Left ventricle myocardium inferior (tissue), 1 donor: ENCODE measurements at regions not wholly inside any gene's neighbourhood (a gene's known extent, or its start where the extent isn't known, plus 50 kb on each side); places are given as distances from the start of the nearest gene placed in this dataset.

ENCODE experiments used
- DNase-seq: peaks from one replicate; pipeline ENCODE4 v3.0.0-alpha.2; 2020
- H3K27ac ChIP-seq: fragments of 200-600 bp; replicated peaks from 2 replicates; pipeline ENCODE4 v1.8.0; 2021
- H3K27me3 ChIP-seq: fragments of 200-600 bp; 2 replicates; pipeline ENCODE4 v1.8.0; 2021; ENCODE audit warnings: low read depth
- H3K36me3 ChIP-seq: fragments of 200-600 bp; 2 replicates; pipeline ENCODE4 v1.8.0; 2021
- H3K4me1 ChIP-seq: fragments of 200-600 bp; 2 replicates; pipeline ENCODE4 v1.8.0; 2021
- H3K4me3 ChIP-seq: fragments of 200-600 bp; 2 replicates; pipeline ENCODE4 v1.8.0; 2021; ENCODE audit warnings: mild to moderate bottlenecking, moderate library complexity
- H3K9me3 ChIP-seq: fragments of 200-600 bp; replicated peaks from 2 replicates; pipeline ENCODE4 v1.8.0; 2021
- CTCF ChIP-seq: fragments of 200-600 bp; IDR thresholded peaks from 2 replicates; pipeline ENCODE4 v1.8.0; 2021; ENCODE audit warnings: antibody characterized with exemption, mild to moderate bottlenecking, borderline replicate concordance
- intact Hi-C: fragments of 100-400 bp; cut with micrococcal nuclease; formaldehyde crosslinking; loops from one replicate; pipeline ENCODE4 v1.11.0; 2022
- donor health status: DM: no; HTN: yes; CAD: no; lungs with severe emphysema.

- no peak overlapping the region for H3K27ac ChIP-seq
- no peak for DNase-seq
- no peaks in the 10 kb centered on the region for H3K27me3 ChIP-seq
- H3K4me1 ChIP-seq, result no peaks in the 10 kb centered on the region
- H3K9me3 ChIP-seq, result no peaks in the 10 kb centered on the region
- intact Hi-C loops, result no loop called here
- no peaks in the 10 kb centered on the region for H3K36me3 ChIP-seq
- H3K4me3 ChIP-seq, result no peak overlapping the region
- TF ChIP-seq CTCF, result no peak
These were observed 283.1 kb upstream of the CYRIA start for GRCh38 chr2:16948710-16949109.

- Histone ChIP-seq H3K36me3 (no peaks in the 10 kb centered on the region), H3K27me3 (no peaks in the 10 kb centered on the region)
- DNase-seq, result no peak
These were observed 282.4 kb upstream of the CYRIA start for GRCh38 chr2:16948053-16948452.

DNA sequence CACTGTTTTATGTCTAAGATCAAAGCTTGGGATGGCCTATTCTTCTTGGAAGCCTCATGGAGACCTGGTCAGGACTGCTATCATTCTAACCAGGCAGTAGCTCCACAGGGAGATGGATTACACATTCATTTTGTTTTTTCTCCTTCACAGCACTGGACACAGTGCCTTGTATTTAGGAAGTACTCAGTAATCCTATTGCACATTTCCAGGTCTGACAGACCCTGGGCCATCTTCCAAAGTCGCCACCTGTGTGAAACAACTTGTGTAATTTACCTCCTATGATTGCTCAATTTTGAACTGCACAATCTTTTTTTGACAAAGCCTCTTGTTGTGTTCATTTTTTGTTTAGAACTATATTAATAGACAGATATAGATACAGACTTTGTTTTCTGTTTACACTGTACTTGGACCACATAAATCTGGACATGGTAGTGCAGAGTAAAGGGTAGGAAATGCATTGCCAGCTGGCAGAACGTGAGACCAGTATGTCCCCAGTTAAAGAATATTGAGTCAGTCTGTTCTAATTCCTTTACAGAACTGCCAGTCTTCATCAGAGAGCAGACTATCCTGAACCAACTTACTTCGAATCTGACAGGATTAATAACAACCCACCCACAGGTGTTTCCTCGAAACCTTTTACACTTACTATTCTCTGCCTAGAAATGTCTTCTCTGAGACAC lies 277.8 kb upstream of the CYRIA start:
- Histone ChIP-seq H3K4me1 (no peaks in the 10 kb centered on the region), H3K9me3 (no peaks in the 10 kb centered on the region), H3K36me3 (no peaks in the 10 kb centered on the region), H3K27me3 (no peaks in the 10 kb centered on the region), H3K27ac (no peak overlapping the region), H3K4me3 (no peak overlapping the region)
- intact Hi-C loops, result no loop called here
- no peak for TF ChIP-seq CTCF
- no peak for DNase-seq

More at GRCh38 chr2:16948053-16948452, 282.4 kb upstream of the CYRIA start:
- TF ChIP-seq CTCF, result no peak
- H3K4me1 ChIP-seq, result no peaks in the 10 kb centered on the region
- H3K9me3 ChIP-seq, result no peaks in the 10 kb centered on the region
- no peak overlapping the region for H3K4me3 ChIP-seq
- intact Hi-C loops, result no loop called here
- no peak overlapping the region for H3K27ac ChIP-seq

DNA sequence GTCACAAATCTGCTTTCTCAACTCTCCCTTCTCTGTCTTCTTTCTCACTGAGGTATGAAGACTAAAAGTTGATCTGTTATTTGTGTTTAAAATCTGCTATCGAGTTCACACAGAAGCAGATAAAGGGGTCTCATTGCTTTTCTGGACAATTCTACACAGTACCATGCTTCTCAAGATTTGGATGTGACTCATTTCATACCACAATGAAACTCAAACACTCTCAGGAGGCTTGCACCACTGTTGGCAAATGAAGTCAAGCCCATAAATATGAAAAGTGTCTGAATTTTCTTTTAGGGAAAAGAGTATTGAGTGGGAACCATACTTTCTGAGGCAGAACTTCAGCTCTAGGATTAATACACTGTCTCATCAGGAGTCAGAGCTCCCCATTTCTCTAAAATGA lies 274.6 kb upstream of the CYRIA start:
- intact Hi-C loops, result no loop called here
- no peaks in the 10 kb centered on the region for H3K36me3 ChIP-seq

DNA sequence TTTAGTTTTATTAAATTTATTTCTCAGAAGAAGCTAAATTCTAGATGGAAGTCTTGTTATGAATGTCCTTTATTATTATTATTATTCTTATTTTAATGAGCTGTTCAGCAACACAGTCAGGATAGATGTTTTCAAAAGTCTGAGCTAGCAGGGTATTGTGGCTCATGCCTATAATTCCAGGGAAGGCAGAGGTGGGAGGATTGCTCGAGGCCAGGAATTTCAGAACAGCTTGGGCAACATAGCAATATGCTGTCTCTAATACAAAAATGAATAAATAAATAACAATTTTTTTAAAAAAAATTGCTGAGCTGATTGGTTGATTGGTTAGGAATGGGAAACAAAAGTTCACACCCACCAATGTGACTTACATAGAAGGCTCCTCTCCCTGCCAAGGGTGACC lies 274.1 kb upstream of the CYRIA start:
- Histone ChIP-seq H3K36me3 (no peaks in the 10 kb centered on the region), H3K27ac (no peak overlapping the region), H3K4me3 (no peak overlapping the region), H3K4me1 (no peaks in the 10 kb centered on the region), H3K9me3 (no peaks in the 10 kb centered on the region), H3K27me3 (no peaks in the 10 kb centered on the region)
- intact Hi-C loops, result no loop called here
- DNase-seq, result no peak
- TF ChIP-seq CTCF, result no peak

More for the DNA sequence above, 274.6 kb upstream of the CYRIA start:
- no peaks in the 10 kb centered on the region for H3K27me3 ChIP-seq
- no peaks in the 10 kb centered on the region for H3K9me3 ChIP-seq
- no peak for DNase-seq
- TF ChIP-seq CTCF, result no peak
- H3K27ac ChIP-seq, result no peak overlapping the region
- no peak overlapping the region for H3K4me3 ChIP-seq
- no peaks in the 10 kb centered on the region for H3K4me1 ChIP-seq
